GM21717 (cell line): ENCODE measurements at regions not wholly inside any gene's neighbourhood (a gene's known extent, or its start where the extent isn't known, plus 50 kb on each side); places are given as distances from the start of the nearest gene placed in this dataset.

Experiments used
- ATAC-seq: cut with Tn5 transposase; IDR thresholded peaks from one replicate; pipeline ENCODE4 v1.9.1; 2021; ENCODE audit warnings: mild to moderate bottlenecking, moderate library complexity; ENCODE audit not compliant: unreplicated experiment

DNA sequence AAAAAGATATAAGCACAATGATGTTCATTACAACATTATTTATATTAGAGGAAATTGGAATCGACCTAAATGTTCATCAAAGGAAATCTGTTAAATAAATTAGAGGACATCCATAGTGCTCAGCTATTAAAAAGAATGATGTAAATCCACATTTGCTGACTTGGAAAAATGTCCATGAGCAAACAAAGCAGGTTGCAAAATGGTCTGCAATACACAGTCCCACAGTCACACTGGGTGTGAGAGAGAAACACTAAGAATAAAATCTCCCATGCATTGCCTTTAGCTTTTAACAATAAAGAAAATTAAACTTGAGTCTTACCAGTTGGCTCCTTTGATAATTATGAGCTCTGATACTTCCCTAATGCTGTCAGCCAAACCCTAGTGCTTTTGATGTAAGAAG, 811.1 kb upstream of the SALL3 start:
- no peak for ATAC-seq

DNA sequence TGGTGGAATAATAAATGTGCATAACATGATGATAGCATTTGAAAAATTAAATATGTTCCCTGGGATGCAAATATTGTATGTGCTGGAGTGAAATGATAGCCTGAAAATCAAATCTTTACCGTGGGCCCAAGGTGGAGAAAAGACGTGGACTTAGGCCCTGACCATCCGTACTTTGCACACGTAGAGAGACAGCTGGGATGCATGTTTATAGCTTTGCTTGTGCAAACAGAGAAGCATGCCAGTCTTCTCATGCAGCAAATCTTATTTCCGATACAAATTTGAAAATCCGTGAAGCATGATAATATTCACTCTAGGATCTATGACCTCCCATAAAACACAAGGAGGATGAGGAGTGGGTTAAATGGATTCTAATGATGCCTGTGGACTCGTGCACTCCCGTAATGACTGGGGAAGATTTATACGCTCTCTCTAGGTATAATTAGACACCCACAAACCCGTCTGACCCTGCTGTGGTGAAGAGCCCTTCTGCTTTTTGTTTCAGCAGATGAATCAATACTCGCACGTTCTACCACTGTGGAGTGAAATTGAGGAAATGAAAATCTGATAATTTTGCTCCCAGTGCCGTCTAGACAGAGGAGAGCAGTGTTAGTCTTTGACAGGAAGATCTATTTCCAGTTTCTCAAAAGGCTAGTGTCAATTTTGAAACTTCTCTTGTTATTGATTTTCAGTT, 810.3 kb upstream of the SALL3 start:
- ATAC-seq = no peak

- ATAC-seq = no peak
These were observed 807.7 kb upstream of the SALL3 start for GRCh38 chr18:78171954-78172353.

DNA sequence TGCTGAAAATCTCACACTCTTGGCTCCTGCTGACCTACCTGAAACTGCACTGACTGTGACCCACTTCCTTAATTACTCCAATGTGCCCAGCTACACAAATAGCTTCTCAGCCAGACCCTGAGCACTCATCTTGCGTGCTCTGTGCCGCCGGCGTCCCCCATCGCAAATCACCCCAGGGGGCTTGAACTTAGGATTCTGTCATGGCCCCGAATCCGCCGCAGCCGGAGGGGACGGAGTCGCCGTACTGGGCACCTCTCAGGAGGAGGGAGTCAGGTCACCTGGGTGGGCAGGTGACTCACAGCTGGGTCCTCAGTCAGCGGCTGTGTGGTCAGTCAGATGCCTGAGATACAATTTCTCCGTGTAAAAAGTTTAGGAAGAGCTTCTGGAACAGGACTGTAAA, 804.9 kb upstream of the SALL3 start:
- ATAC-seq = no peak

DNA sequence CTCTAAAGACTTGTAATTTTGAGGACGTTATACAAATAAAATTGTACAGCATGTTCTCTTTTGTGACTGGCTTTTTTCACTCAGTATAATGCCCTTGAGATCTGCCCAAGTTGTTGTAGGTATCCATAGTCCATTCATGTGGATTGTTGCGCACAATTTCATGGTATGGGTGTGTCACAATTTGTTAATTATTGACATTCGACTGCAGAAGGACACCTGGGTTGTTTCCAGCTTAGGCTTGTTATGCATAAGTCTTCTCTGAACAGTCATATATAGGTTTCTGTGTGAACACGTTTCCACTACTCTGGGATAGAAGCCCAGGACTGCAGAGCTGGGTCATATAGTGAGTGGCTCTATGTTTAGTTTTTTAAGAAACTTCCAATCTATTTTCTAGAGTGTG, 800.8 kb upstream of the SALL3 start:
- no peak for ATAC-seq

- no peak for ATAC-seq
These were observed 798.9 kb upstream of the SALL3 start for GRCh38 chr18:78180741-78181140.

- ATAC-seq = no peak
These were observed 795.8 kb upstream of the SALL3 start for GRCh38 chr18:78183815-78184214.

DNA sequence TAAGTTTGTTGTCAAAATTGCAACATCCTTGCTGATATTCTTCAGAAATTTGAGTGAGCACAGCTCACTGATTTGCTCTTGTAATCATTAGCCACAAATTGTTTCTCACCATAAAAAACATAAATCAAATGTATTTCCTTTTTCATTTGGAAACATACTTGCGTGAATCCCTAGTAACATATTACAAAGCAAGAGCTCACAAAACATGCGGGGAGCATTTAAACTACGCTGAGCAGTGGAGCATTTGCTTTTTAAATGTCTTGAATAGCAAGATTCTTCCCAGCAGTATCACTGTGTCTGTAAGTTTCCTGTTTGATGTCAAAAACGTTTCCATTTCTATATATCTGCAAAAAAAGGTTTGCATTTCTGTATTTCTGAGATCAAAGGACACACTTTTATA, 788.3 kb upstream of the SALL3 start:
- ATAC-seq = no peak

- ATAC-seq = no peak
These were observed 787.6 kb upstream of the SALL3 start for GRCh38 chr18:78192054-78192453.

DNA sequence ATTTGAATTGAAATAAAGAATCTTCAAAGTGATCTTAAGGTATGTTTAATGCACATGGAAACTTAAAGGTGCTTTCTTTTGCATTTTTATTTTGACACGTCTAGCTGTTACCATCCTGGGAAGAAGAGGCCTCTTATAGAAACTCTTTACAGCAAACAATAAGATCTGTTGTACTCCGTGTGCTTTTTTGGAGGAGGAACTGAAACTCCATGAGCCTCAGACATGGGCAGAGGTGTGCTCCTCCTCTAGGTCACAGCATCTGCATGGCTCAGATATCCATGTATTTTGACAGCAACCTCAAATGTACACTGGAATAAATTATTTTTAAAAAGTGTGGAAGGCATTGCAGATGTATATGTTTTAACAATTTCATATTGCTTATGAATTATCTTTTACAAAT, 783.3 kb upstream of the SALL3 start:
- ATAC-seq = no peak

- no peak for ATAC-seq
These were observed 780.6 kb upstream of the SALL3 start for GRCh38 chr18:78199002-78199401.

GRCh38 chr18:78199611-78200010, 780.0 kb upstream of the SALL3 start:
- no peak for ATAC-seq

DNA sequence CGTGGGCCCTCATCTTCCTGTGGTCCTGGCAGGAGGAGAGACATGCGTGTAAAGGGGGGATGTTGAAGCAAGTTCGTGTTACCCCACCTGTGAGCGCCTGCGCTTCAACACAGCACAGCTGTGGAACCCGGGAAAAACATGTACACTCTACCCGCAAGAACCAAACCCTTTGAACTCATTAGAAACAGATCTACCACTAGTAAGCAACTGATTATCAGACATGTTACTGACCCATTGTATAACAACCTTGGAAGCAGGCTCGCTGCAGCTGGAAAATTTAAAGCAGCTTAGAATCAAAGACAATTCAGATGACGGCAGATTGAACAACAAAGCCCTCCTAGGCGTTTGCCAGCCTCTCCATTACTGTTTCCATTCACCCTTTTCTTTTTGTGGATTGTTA, 771.7 kb upstream of the SALL3 start:
- no peak for ATAC-seq

DNA sequence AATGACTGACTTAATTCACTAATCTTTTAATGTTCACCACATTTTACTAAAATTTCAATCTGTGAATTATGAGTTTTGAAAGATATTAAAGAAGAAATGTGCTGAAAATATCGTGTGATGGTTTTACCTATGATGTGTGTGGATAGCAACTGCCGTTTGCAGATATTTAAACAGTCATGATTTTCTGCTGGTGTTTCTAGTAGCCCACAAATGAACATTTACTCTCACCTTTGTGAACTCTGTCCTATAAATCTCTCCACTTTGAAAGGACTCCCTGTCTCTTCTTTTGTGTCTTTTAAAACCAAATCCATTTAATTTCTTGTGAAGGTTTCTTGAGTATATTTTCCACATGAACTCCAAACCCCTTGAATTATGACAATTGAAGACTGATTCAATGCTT, 771.2 kb upstream of the SALL3 start:
- ATAC-seq = no peak

DNA sequence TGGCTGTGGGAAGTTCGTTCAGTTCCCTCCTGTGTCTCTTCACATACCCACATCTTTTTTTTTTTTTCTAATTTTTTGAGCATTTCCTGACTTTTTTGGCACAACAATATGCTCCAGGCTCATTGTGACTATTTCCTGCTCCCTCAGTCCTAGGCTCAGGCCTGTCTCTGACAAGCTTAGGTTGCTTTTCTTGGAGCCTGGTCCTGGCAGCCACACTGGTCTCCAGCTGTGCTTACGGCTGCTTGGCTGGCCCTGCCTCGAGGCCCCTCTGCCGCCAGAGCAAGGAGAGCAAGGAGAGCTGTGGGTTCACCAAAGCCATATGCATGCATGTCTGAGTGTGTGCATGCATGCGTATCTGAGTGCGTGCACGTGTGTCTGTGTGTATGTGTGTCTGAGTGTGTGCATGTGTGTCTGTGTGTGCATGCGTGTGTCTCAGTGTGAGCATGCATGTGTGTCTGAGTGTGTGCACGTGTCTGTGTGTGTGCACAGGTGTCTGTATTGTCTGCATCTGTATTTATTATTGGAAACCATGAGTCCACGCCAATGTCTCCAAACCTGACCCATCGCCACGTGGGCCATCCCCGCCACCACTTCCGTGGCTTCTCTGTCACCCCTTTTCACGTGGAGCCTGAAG, 766.1 kb upstream of the SALL3 start:
- no peak for ATAC-seq

- no peak for ATAC-seq
These were observed 758.1 kb upstream of the SALL3 start for GRCh38 chr18:78221496-78221895.

DNA sequence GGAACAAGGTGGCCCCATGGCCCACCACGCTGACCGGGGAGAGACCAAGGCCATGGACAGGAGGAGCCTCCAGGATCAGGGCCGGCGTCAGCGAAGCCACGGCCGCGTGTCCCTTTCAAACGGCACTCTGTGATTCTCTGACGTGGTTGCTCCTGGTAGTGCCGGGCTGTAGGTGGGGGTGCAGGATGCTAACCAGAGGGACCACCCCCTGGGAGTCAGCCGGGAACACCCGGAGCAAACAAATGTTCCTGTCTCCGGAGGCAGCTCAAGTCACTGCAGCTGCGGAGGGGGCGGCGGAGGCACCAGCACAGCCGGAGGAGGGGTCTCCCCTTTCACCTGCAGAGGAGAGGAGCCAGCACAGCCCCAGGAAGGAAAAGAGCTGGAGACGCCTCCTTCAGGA, 750.6 kb upstream of the SALL3 start:
- ATAC-seq = no peak

DNA sequence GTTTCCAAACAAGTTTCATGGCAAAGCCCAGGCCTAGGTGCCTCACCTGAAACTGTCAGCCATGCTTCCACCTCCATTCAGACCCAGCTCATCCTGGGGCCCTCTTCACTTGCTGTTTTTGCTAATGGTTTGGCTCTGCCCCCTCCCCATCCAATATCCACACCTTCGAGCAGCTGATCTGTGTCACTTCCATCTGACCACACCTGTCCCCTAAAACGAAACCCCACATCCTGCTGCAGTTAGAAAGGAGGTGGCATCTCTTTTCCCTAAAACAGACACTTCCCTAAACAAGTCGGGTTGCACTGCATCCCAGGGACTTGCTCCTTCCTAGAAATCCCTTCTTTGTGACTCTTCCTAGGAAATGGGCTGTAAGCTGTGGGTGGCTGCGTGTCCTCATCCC, 748.7 kb upstream of the SALL3 start:
- ATAC-seq = no peak

GRCh38 chr18:78232196-78232595, 747.4 kb upstream of the SALL3 start:
- no peak for ATAC-seq

- ATAC-seq = no peak
These were observed 741.8 kb upstream of the SALL3 start for GRCh38 chr18:78237864-78238263.

- ATAC-seq = no peak
These were observed 741.1 kb upstream of the SALL3 start for GRCh38 chr18:78238404-78239089.

DNA sequence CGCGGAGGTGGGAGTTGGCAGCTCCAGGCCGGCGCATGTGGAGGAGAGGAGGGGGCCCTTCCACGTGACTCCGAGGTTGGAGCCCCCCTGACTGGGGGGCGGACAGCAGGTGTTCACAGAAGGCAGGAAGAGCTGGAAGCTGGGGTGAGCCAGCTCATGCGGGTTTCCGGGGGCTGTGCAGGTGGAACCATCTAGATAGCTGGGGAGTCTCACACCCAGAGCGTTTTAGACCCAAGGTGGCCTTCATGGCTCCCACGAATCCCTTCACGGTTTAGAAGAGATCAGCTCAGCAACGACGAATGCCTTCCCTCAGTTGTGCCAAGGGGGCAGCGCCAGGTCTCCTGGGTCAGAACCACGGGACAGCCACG, 740.5 kb upstream of the SALL3 start:
- ATAC-seq = no peak
